ENCODE measurements at regions not wholly inside any gene's neighbourhood (a gene's known extent, or its start where the extent isn't known, plus 50 kb on each side); places are given as distances from the start of the nearest gene placed in this dataset.
"Not testable (repeated sequence)": the region's sequence is repeated elsewhere in the genome, so short reads cannot be mapped to it uniquely, and the experiment has no call there.

- H3K27ac Mint-ChIP-seq (ENCODE audit: unreplicated experiment) = no peak overlapping the region
- no peaks in the 10 kb centered on the region for H3K9me3 Mint-ChIP-seq (ENCODE audit: low read depth)
- H3K4me3 Mint-ChIP-seq (ENCODE audit: unreplicated experiment) = no peak overlapping the region
- no peaks in the 10 kb centered on the region for H3K27me3 Mint-ChIP-seq (ENCODE audit: low read depth)
- H3K36me3 Mint-ChIP-seq (ENCODE audit: low read depth) = no peaks in the 10 kb centered on the region
- no peaks in the 10 kb centered on the region for H3K4me1 Mint-ChIP-seq (ENCODE audit: low read depth)
- no peak for TF ChIP-seq CTCF (IDR thresholded peaks at IDR 0.05)
- no peak for DNase-seq (ENCODE audit: low spot score)
Measured at GRCh38 chr6:6986344-6986743, 121.4 kb upstream of the RREB1 start.

- Mint-ChIP-seq H3K4me3 (ENCODE audit: unreplicated experiment) (no peak overlapping the region), H3K4me1 (ENCODE audit: low read depth) (no peaks in the 10 kb centered on the region), H3K36me3 (ENCODE audit: low read depth) (no peaks in the 10 kb centered on the region), H3K9me3 (ENCODE audit: low read depth) (no peaks in the 10 kb centered on the region), H3K27me3 (ENCODE audit: low read depth) (no peaks in the 10 kb centered on the region), H3K27ac (ENCODE audit: unreplicated experiment) (no peak overlapping the region)
- DNase-seq (ENCODE audit: low spot score) = no peak
- no peak for TF ChIP-seq CTCF (IDR thresholded peaks at IDR 0.05)
Measured at GRCh38 chr6:6987749-6988148, 120.0 kb upstream of the RREB1 start.

- not testable (repeated sequence) for H3K9me3 Mint-ChIP-seq (ENCODE audit: low read depth); H3K27ac Mint-ChIP-seq (ENCODE audit: unreplicated experiment); H3K36me3 Mint-ChIP-seq (ENCODE audit: low read depth); DNase-seq (ENCODE audit: low spot score); H3K27me3 Mint-ChIP-seq (ENCODE audit: low read depth); H3K4me3 Mint-ChIP-seq (ENCODE audit: unreplicated experiment); H3K4me1 Mint-ChIP-seq (ENCODE audit: low read depth)
Measured at GRCh38 chr6:6990059-6990458, 117.7 kb upstream of the RREB1 start.

GRCh38 chr6:6993503-6994237 is 114.1 kb upstream of the RREB1 start:
- H3K4me3 Mint-ChIP-seq (ENCODE audit: unreplicated experiment) = no peak overlapping the region
- no peak overlapping the region for H3K27ac Mint-ChIP-seq (ENCODE audit: unreplicated experiment)
- TF ChIP-seq CTCF (IDR thresholded peaks at IDR 0.05) = no peak
- no peaks in the 10 kb centered on the region for H3K9me3 Mint-ChIP-seq (ENCODE audit: low read depth)
- DNase-seq (ENCODE audit: low spot score) = no peak
- H3K36me3 Mint-ChIP-seq (ENCODE audit: low read depth) = no peaks in the 10 kb centered on the region
- no peaks in the 10 kb centered on the region for H3K27me3 Mint-ChIP-seq (ENCODE audit: low read depth)
- peaks cover 8% of the 10 kb centered on the region for H3K4me1 Mint-ChIP-seq (ENCODE audit: low read depth)

- no peaks in the 10 kb centered on the region for H3K27me3 Mint-ChIP-seq (ENCODE audit: low read depth)
- no peak overlapping the region for H3K4me3 Mint-ChIP-seq (ENCODE audit: unreplicated experiment)
- DNase-seq (ENCODE audit: low spot score) = no peak
- no peak for TF ChIP-seq CTCF (IDR thresholded peaks at IDR 0.05)
- H3K27ac Mint-ChIP-seq (ENCODE audit: unreplicated experiment) = no peak overlapping the region
- H3K4me1 Mint-ChIP-seq (ENCODE audit: low read depth) = peaks cover 8% of the 10 kb centered on the region
- H3K9me3 Mint-ChIP-seq (ENCODE audit: low read depth) = no peaks in the 10 kb centered on the region
- no peaks in the 10 kb centered on the region for H3K36me3 Mint-ChIP-seq (ENCODE audit: low read depth)
Measured at GRCh38 chr6:6994796-6995195, 113.0 kb upstream of the RREB1 start.

- H3K27ac Mint-ChIP-seq (ENCODE audit: unreplicated experiment) = no peak overlapping the region
- peaks cover 2% of the 10 kb centered on the region for H3K27me3 Mint-ChIP-seq (ENCODE audit: low read depth)
- no peaks in the 10 kb centered on the region for H3K9me3 Mint-ChIP-seq (ENCODE audit: low read depth)
- no peak overlapping the region for H3K4me3 Mint-ChIP-seq (ENCODE audit: unreplicated experiment)
- no peak for TF ChIP-seq CTCF (IDR thresholded peaks at IDR 0.05)
- H3K4me1 Mint-ChIP-seq (ENCODE audit: low read depth) = peaks cover 8% of the 10 kb centered on the region
- H3K36me3 Mint-ChIP-seq (ENCODE audit: low read depth) = no peaks in the 10 kb centered on the region
- no peak for DNase-seq (ENCODE audit: low spot score)
Measured at GRCh38 chr6:6995328-6995727, 112.4 kb upstream of the RREB1 start.
